NCI-H524 (cell line): ENCODE measurements at regions not wholly inside any gene's neighbourhood (a gene's known extent, or its start where the extent isn't known, plus 50 kb on each side); places are given as distances from the start of the nearest gene placed in this dataset.
"Not testable (repeated sequence)": the region's sequence is repeated elsewhere in the genome, so short reads cannot be mapped to it uniquely, and the experiment has no call there.

Experiments
- DNase-seq, 2 experiments: peaks; one replicate each; lab custom pipeline; 2025; lab: John Stamatoyannopoulos, UW

DNA sequence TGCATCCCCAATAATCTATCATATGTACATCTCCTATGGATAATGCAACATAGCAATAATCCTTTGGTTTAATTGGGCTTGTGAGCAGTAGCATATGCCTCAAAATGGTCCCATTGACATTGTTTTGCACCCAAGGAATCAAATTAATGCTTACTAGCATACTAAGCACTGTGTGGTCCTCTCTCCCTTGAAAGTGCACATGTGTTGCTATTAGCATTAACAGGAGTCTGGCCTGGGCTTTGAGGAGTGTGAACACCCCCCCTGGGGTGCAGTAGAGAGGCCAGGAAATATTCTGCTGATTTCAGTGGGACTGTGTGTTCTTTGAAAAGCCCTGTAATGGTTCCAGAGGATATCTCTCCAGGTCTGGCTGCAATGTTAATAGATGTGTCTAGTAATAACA, 1148.4 kb downstream of the VRK1 start:
- peak in 1 of 2 experiments; percentile 15 for DNase-seq

DNA sequence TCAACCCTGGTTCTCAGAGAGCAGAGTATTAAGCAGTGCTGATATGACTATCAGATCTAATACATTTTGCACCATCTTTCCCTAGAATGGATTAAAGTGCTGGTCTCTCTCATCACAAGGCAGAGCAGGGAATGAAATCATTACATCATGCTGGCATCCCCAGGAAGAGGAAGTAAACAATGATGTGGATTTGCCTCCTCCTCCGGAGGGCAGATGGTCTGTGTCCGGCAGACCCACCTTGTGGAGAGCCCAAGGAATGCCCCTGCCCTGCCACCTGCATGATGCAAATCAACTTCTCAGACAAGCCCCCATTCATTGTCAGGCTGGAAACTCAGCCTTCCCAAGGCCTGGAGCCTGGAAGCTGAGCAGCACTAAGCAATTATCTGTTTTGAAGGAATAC, 1149.1 kb downstream of the VRK1 start:
- DNase-seq: peak; percentile 22 to 47

DNA sequence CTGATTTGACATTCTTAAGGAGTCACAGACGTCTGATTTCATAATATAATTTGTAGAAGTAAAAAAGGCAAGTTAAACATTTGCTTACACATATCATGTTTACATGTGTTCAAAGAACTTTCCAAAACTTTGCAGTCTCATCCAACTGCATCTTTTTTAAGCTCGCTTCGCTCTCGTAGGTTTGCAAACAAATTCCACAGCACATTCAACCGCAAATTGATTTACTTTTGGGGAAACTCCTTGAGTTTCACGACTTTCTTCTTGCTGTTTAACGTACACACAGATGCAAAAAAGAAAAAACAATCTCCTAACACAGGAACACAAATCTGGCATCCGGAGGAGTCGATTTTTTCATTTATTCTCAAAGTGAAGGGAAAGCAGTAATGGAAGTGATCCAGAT, 1149.5 kb downstream of the VRK1 start:
- DNase-seq: no peak

GRCh38 chr14:97948841-97949240, 1151.7 kb downstream of the VRK1 start:
- DNase-seq: no peak

GRCh38 chr14:97956581-97957340, 1159.6 kb downstream of the VRK1 start:
- DNase-seq: no peak

GRCh38 chr14:97959251-97959650, 1162.1 kb downstream of the VRK1 start:
- DNase-seq: no peak

DNA sequence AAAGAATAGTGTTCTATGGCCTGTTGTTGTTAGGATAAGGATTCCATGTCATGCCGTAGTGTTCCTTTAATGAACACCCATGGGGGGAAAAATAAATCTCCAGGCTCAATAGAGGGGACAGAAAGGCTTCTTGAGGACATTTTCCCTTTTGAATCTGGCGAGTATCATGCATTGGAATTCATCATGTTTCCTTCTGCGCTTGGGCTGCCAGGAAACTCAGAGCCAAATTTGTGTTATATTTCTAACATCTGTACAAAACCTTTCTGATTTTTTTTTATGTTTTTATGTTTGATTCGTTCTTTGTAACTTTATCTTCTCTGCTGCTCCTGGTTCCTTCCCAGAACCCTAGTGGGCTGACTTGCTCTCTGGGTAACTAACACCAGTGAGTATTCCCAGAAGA, 1163.3 kb downstream of the VRK1 start:
- DNase-seq: no peak

DNA sequence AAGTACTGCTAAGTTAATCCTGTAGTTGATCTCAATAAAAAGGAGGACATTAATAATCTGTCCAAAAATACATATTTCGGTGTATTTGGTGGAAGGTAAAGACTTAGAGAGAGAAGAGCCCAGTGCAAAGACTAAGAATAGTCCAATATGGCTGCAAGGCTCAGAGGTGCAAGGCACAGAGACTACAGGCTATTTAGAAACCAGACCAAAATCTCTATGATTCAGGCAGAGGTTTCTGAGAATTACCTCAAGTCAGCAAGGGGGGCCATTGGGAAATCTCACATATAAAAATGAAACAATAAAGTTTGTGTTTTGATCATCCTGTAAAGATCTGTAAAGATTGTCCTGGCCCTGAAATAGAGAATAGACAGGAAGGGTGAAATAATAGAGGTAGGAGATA, 1173.0 kb downstream of the VRK1 start:
- DNase-seq: no peak

GRCh38 chr14:97975216-97975615, 1178.0 kb downstream of the VRK1 start:
- no peak for DNase-seq

GRCh38 chr14:97975962-97976361, 1178.8 kb downstream of the VRK1 start:
- no peak for DNase-seq

GRCh38 chr14:97976861-97977260, 1179.7 kb downstream of the VRK1 start:
- DNase-seq: no peak

- peak; percentile 91 to 92 for DNase-seq
Observed at GRCh38 chr14:97977651-97978261, 1180.6 kb downstream of the VRK1 start.

DNA sequence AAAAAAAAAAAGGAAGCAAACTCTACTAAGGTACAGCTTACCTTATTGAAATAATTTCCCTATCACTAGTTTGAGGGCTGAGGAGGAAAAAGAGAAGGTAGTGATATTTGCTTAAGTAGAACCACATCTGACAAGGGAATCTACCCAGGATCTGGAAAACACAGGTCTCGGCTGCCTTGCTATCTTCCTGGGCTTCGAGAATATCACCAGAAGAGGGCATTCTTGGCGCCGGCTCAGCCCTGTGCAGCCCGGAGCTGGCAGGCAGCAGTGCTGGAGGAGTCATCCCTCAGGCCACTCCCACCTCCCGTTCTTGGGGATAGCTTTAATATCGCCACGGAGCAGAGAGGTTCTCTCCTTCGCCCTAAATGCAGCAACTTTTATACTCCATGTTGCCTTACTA, 1181.2 kb downstream of the VRK1 start:
- DNase-seq: peak; percentile 77 to 90

DNA sequence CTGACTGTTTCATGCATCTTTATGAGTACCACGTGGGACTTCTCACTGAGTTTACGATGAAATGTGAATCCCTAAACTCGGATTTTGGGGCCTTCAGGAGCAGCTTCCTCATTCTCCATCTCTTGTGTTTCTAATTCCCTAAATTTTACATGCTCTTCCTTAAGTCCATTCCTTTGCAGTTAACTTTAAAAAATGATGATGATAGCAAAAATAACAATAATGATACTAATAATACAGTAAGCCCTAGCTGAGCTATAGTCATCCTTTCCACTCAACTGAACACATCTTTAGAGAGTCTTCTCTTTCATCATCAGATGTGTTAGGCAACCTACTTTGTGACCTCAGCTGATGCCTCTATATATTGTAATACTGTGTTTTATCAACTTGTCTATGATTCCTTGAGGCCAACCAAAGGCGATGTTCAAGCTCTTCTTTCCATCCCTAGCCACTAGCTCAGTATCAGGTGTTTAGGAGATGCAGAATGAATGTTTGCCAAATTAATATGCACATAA, 1196.4 kb downstream of the VRK1 start:
- DNase-seq: no peak

DNA sequence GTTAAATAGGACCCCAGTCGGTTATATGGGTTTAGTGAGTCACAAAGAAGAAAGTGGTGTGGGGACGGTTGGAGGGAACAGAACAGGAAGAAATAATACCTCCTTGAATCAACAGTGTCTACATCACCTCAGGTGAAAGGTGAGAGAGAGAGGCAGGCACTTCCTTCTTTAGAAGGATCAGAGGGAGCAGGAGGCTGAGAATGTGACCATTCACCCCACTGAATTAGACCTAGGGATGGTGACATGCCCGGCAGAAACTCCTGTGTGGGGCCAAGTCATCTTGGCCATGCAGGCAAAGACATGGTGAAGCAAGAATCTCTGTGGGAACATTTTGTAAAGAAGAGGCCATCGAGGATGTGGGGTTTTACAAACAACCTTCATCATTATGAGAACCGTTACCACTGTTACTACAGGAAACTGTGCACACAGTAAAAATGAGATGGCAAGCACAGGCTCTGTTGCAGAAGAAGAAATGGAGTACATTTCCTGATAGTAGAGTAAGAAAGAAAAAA, 1196.9 kb downstream of the VRK1 start:
- no peak for DNase-seq

GRCh38 chr14:97995038-97995437, 1197.9 kb downstream of the VRK1 start:
- DNase-seq: no peak

DNA sequence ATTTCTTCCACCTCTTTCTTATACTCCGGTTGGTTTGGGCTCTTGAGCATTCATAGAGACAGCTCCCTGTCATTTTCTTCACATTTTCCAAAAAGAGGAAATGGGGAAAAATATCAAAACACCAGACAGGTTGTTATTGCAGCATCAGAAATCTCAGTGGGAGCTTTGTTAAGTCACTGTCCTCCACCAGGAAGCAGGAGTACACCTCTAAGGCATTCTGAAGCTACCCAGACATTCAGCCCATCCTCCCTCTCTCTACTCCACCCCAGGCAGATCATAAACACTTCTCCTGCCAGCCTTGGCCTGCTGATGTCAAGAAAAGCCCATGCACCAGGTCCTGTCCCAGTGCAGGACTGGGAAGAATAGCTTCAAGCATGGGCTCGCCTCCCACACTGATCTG, 1198.3 kb downstream of the VRK1 start:
- DNase-seq: no peak

DNA sequence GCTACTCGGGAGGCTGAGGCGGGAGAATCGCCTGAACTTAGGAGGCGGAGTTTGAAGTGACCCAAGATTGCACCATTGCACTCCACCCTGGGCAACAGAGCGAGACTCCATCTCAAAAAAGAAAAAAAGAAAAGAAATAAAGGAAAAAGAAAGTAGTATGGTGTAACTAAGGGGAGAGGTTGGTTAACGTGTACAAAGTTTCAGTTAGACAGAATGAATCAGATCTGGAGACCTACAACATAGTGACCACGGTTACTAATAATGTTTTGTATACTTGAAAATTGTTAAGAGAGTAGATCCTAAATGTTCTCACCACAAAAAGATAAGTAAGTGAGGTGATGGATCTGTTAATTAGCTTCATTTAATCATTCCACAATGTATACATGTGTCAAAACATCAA, 1208.8 kb downstream of the VRK1 start:
- no peak for DNase-seq

GRCh38 chr14:98008381-98009113, 1211.4 kb downstream of the VRK1 start:
- DNase-seq: no peak

GRCh38 chr14:98009177-98009576, 1212.0 kb downstream of the VRK1 start:
- not testable (repeated sequence) for DNase-seq

GRCh38 chr14:98010784-98011183, 1213.6 kb downstream of the VRK1 start:
- no peak for DNase-seq

GRCh38 chr14:98014851-98015615, 1217.9 kb downstream of the VRK1 start:
- no peak for DNase-seq
